ENCODE measurements at regions not wholly inside any gene's neighbourhood (a gene's known extent, or its start where the extent isn't known, plus 50 kb on each side); places are given as distances from the start of the nearest gene placed in this dataset.

DNA sequence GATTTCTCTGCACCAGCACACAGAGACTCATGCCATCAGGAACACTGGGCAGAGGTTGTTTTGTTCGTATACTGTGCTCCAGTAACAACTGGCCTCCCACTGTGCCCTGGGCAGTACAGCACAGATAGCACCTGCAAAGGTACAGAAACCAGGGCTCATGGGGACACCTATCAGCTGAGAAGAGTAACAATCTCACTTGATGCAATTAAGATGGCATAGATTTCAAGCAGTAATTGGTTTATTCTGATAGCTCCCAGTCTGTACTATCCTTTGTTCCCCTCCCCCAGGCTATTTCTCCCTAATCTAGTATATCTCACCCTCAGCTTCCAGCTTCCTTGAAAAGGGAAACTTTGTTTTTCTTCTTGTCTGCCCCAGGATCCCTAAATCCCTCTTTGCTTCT is 343.9 kb upstream of the MMADHC start:
- Histone ChIP-seq H3K9me3 (replicated peaks; ENCODE audit: control insufficient read depth, insufficient read depth, low read length) (no peaks in the 10 kb centered on the region), H4K20me1 (replicated peaks; ENCODE audit: control insufficient read depth, extremely low read depth, insufficient read depth, low read length) (no peaks in the 10 kb centered on the region), H3K9ac (replicated peaks; ENCODE audit: extremely low read depth, insufficient read depth, low read length) (no peak overlapping the region), H2AFZ (ENCODE audit: low read depth, low read length) (no peak overlapping the region), H3K4me3 (replicated peaks in 1 of 3; ENCODE audit: insufficient read depth in 1 of 3, low read depth in 1 of 3, low read length in 3 of 3) (no peak overlapping the region), H3K27me3 (ENCODE audit: control insufficient read depth in 2 of 2, insufficient read depth in 2 of 2, low read length in 2 of 2) (no peaks in the 10 kb centered on the region), H3K4me2 (ENCODE audit: insufficient read depth, low read length) (no peak overlapping the region), H3K79me2 (ENCODE audit: control insufficient read depth, insufficient read depth, low read length) (no peaks in the 10 kb centered on the region), H3K36me3 (ENCODE audit: control insufficient read depth in 2 of 2, extremely low read depth in 1 of 2, insufficient read depth in 2 of 2, low read length in 2 of 2) (no peaks in the 10 kb centered on the region), H3K9me1 (replicated peaks; ENCODE audit: control insufficient read depth, extremely low read depth, insufficient read depth, low read length) (peaks cover 3% of the 10 kb centered on the region), H3K27ac (ENCODE audit: insufficient read depth, low read depth, low read length) (no peak overlapping the region), H3K4me1 (ENCODE audit: control insufficient read depth, extremely low read depth, insufficient read depth, low read length) (no peaks in the 10 kb centered on the region)
- ChIA-PET CTCF (no interaction called here), POLR2A (no interaction called here)
- DNase-seq (ENCODE audit: low read depth, low spot score) (no peak), FAIRE-seq (no peak)
- dilution Hi-C loops (cut with MboI; ENCODE audit: extremely low pct_ligation_motif_present, low sequenced_read_pairs) (no loop called here), intact Hi-C loops (cut with micrococcal nuclease) (no loop called here)
- no TSS peak for BruUV-seq (replicated peaks)
- TF ChIP-seq, protein P1, sequence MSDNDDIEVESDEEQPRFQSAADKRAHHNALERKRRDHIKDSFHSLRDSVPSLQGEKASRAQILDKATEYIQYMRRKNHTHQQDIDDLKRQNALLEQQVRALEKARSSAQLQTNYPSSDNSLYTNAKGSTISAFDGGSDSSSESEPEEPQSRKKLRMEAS (IDR thresholded peaks at IDR 0.05; ENCODE audit: insufficient read depth, insufficient read length), result no peak
- no peak for TF ChIP-seq EZH2 (IDR thresholded peaks at IDR 0.05; ENCODE audit: borderline replicate concordance, low read depth, low read length, severe bottlenecking)
- TF ChIP-seq, protein P2, sequence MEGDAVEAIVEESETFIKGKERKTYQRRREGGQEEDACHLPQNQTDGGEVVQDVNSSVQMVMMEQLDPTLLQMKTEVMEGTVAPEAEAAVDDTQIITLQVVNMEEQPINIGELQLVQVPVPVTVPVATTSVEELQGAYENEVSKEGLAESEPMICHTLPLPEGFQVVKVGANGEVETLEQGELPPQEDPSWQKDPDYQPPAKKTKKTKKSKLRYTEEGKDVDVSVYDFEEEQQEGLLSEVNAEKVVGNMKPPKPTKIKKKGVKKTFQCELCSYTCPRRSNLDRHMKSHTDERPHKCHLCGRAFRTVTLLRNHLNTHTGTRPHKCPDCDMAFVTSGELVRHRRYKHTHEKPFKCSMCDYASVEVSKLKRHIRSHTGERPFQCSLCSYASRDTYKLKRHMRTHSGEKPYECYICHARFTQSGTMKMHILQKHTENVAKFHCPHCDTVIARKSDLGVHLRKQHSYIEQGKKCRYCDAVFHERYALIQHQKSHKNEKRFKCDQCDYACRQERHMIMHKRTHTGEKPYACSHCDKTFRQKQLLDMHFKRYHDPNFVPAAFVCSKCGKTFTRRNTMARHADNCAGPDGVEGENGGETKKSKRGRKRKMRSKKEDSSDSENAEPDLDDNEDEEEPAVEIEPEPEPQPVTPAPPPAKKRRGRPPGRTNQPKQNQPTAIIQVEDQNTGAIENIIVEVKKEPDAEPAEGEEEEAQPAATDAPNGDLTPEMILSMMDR (IDR thresholded peaks at IDR 0.05; ENCODE audit: extremely low read depth in 1 of 2, insufficient read depth in 1 of 2, low read depth in 1 of 2, low read length in 2 of 2), result no peak
- no peak for TF ChIP-seq GATA2 (IDR thresholded peaks at IDR 0.05; ENCODE audit: insufficient read depth, insufficient read length, low read depth, low read length)
- no peak for TF ChIP-seq POLR2A (IDR thresholded peaks at IDR 0.05; ENCODE audit: low read depth, low read length)
- TF ChIP-seq JUN (IDR thresholded peaks at IDR 0.05; ENCODE audit: borderline replicate concordance, insufficient read depth, insufficient read length, low read depth), result no peak
- no peak for TF ChIP-seq MYC (IDR thresholded peaks at IDR 0.05; ENCODE audit: low read depth, low read length)
- TF ChIP-seq FOS (IDR thresholded peaks at IDR 0.05; ENCODE audit: borderline replicate concordance, insufficient read depth, low read length), result no peak
- no peak for TF ChIP-seq POLR2AphosphoS5 (IDR thresholded peaks at IDR 0.05; ENCODE audit: insufficient read depth, low read depth, low read length)
